NCI-H2196 treated with DMSO at 0.1 percent for 48 hours (cell line): ENCODE measurements at regions not wholly inside any gene's neighbourhood (a gene's known extent, or its start where the extent isn't known, plus 50 kb on each side); places are given as distances from the start of the nearest gene placed in this dataset.
"Not testable (repeated sequence)": the region's sequence is repeated elsewhere in the genome, so short reads cannot be mapped to it uniquely, and the experiment has no call there.

Source experiments
- DNase-seq: peaks from one replicate; lab custom pipeline; 2025; ENCODE audit not compliant: unreplicated experiment; lab: John Stamatoyannopoulos, UW

DNA sequence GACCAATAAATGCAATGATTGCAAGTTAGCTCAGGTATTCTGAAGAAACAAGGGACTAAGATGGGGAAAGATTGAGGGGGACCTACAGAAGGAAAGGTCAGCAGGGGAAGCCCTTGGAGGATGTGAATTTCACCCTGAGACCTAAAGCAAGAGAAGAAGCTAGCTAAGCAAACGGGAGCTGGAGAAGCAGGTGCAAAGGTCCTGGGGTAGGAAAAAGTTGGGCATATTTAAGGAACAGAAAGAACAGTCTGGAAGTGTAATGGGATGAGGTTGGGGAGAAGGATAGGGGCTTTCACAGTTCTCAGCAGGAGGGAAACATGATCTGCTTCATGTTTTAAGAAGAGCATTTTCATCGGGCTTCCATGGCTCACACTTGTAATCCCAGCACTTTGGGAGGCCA, 89.7 kb upstream of the SLC45A1 start:
- no peak for DNase-seq

DNA sequence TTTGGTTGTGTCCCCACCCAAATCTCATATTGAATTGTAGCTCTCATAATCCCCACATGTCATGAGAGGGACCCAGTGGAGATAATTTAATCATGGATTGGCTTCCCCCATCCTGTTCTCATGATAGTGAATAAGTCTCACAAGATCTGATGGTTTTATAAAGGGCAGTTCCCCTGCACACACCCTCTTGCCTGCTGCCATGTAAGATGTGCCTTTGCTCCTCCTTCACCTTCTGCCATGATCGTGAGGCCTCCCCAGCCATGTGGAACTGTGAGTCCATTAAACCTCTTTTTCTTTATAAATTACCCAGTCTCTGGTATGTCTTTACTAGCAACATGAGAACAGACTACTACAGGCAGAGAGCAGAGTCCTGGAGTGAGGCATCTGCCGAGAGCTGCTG, 90.2 kb upstream of the SLC45A1 start:
- DNase-seq = not testable (repeated sequence)

DNA sequence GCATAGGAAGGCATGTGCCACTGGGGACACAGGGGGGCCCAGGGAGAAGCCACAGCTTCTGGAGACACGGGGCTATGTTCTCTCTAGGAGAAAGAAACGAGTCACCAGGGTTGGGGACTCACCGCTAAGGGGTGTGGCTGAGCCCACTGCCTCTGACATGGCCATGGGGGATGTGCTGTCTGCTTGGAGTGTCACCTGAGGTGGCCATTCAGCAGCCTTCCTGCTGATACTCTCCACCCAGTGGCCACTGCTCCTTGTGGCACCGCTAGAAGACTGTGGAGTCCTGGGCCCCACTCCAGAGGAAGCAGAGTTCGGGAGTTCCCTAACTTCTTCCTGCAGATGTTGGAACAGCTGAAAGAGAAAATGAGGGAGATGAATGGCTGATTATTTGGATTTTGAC, 91.2 kb upstream of the SLC45A1 start:
- no peak for DNase-seq

DNA sequence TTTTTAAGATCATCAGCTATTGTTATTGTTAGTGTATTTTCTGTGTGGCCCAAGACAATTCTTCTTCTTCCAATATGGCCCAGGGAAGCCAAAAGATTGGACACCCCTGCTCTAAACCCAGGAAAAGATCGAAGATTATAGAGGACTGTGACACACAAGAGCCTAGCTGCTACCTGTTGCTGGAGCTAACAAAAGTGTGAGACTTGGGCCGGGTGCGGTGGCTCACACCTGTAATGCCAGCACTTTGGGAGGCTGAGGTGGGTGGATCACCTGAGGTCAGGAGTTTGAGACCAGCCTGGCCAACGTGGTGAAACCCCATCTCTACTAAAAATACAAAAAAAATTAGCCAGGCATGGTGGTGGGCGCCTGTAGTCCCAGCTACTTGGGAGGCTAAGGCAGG, 91.9 kb upstream of the SLC45A1 start:
- DNase-seq = not testable (repeated sequence)

DNA sequence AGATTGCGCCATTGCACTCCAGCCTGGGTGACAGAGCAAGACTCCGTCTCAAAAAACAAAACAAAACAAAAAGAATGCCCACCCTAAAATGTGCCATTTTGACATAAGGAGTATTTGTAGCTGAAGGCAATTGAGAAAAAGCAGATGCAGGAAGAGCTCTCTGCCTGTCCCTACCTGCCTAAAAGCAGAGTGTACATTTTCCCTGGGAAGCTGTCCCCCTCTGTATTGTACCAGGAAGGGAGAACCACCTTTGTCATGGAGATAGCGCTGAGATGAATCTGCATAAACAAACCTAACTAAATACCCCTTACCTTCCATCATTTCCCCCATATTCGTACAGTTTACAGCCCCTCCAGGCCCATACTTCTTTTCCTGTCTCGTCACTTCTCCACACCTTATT, 94.4 kb upstream of the SLC45A1 start:
- DNase-seq = no peak

DNA sequence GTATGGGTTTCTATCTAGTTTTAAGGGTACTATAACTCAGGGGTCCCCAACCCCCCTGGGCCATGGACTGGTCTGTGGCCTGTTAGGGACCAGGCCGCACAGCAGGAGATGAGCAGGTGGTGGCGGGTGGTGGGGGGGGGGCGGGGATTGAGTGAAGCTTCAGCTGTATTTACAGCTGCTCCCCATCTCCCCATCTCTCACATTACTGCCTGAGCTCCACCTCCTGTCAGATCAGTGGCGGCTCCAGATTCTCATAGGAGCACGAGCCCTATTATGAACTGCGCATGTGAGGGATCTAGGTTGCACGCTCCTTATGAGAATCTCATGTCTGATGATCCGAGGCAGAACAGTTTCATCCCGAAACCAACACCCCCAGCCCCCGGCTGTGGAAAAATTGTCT, 95.1 kb upstream of the SLC45A1 start:
- DNase-seq = no peak

DNA sequence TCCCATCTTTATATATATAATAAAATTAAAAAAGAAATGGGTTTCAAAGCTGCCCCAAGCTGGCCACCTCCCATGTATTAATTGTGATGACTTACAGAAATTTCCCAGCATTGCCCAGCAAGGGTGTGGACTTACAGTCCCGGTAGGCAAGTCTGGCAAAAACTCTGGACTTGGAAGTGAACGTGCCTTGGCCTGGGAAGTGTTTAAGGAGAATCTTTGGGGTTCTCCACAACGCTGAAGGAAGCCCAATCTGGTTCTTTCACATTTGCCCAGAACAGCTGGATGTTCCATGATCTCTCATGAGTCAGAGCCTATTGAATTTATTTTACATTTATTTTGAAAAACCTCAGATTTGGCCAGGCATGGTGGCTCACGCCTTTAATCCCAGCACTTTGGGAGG, 98.4 kb upstream of the SLC45A1 start:
- DNase-seq = no peak

DNA sequence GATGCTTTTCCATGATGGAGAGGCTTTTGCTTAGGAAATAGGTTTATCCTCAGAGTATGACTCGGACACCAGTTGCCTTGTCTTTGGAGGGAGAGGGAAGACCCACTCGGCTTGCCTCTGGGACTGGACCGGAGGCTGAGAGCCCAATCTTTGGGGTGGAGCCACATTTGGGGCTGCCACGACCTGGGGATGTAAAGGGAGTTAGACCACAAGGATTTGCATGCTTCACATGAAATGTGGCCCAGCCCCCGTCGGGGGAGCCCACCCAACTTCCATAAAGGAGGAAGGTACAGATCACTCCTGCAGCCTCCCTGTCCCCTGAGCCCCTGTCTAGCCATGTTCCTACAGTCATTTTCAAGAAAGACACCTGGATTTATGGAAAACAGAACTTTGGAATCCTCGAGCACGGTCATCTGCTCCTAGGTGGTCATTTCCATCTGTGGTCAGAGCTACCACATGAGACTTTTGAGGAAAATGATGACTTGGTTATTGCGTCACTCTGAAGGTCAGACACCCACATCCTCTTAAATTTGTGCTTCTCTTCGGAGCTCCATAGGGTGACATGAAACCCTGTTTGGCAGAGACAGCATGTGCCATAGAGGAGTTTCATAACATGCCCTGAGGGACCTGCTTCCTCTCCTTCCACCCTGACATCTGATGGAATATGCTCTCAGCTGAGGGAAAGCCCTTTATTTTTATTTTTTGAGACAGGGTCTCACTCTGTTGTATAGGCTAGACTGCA, 99.4 kb upstream of the SLC45A1 start:
- DNase-seq = no peak

DNA sequence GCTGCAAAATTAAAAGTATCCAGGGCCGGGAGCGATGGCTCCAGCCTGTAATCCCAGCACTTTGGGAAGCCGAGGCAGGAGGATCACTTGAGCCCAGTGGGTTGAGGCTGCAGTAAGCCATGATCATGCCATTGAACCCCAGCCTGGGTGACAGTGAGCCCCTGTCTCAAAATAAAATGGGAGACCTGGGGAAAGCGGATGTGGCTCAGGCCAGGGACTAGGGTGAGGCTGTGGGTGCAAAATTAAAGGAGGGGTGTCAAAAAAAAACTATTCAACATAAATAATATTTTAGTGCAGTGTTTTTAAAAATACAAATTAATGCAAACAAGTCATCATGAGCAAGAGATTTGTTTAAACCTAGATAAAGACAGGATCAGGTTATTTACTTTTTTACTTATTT, 100.1 kb upstream of the SLC45A1 start:
- DNase-seq = no peak

DNA sequence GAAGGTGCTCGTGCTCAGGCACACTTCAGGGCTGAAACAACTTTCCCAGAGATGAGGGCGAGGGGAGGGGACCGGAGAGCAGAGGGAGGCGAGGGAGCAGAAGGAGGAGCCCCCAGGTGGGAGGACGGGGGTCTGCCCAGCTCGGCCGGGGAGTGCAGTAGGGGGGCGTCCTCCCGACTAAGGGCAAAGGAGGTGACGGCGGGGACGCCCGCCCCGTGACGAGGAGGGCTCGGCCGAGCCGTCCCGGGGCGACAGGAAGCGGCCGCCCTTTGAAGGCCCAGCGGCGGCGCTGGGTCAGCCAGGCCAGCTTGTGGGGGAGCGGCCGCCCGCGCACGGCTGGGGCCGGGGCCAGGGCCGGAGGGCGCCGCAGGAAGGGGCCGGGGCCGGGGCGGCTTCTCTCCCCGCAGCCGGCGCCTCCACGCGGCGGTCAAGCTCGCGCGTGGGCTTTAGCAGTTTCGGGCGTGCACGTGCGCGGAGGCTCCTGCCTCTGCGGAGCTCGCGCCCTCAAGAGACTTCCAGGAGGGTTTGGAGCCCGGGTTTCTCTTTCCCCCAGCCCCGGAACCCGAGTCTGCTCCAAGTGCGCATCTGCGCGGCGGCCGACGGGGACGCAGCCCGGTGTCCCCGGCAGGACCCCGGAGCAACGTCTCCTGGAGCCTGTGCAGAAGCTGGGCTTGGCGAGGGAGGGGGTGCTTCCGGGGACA, 100.8 kb upstream of the SLC45A1 start:
- DNase-seq = no peak

DNA sequence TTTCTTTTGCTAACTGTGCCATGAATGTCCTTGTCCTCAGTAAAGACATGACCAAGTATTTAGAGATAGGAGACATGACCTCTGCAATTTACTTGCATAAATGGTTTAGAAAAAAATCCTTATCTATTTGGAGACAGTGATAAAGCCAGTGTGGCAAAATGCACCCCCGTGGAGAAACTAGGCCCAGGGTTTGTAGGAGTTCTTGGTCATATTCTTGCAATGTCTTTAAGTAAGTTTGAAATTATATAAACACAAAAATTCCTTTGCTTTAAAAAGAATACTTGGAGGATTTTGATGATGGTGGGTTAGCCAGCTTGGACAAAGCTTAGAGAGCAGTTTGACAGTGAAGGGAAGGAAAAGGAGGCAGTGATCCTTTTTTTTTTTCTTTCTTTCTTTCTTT, 101.9 kb upstream of the SLC45A1 start:
- DNase-seq = no peak

DNA sequence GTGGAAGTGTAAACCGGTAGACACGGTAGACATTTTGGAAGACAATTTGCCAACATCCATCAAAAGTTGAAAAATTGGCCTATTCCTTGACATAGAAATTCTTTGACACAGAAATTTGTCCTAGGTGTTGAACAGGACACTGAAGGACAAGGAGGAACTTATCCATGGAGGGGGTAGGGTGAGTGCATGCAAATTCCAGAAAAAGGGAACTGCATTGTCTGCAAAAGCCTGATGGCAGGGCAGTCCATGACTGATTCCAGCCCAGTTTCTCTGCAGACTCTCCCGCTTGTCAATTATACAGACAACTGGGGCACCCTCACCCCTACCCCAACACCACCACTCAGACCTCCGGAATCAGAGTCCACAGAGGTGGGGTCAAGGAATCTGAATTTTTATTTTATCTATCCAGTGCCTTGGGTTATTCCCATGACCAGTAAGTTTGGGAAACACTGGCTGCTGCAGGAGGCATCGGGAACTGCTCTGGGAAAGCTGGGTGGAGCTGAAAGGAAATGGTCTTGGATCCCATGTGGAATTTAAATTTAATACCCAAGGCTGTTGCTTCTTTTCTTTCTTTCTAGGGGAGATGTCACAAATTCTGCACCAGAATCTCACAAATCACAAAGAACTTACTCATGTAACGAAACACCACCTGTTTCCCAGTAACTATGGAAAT, 103.3 kb upstream of the SLC45A1 start:
- DNase-seq = no peak

DNA sequence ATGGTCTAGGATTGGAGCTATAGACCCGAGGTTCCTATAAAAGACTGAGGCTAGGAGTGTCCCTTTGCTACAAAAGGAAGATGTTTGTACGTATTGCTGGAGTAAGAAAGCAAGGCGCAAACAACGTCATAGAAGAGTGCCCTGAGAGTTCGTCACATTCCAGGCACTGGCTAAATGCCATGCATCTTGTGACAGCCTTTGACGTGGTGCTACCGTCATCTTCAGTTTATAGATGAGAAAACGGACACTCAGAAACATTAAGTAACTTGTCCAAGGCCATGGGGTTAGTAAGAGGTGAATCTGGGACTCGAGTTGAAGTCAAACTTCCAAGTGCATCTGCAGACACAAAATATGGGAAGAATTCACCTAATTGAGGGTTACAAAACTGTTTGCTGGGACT, 104.2 kb upstream of the SLC45A1 start:
- DNase-seq = no peak

DNA sequence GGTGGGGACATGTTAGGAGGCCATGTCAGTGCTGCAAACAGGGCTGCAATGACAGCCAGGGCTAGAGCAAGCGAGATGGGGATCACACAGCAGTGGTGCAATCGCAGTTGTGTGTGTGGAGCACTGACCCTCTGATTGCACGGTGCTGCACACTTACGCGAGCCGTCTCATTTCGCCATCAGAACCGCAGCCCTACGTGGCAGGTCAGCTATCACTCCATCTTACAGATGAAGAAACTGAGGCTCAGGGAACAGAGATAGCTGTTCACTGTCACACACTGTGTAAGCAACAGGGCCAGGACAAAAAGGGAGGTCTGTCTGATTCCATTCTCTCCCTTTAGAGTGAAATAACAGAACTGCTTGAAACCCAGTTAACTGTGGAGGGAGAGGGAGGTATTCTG, 104.8 kb upstream of the SLC45A1 start:
- no peak for DNase-seq

DNA sequence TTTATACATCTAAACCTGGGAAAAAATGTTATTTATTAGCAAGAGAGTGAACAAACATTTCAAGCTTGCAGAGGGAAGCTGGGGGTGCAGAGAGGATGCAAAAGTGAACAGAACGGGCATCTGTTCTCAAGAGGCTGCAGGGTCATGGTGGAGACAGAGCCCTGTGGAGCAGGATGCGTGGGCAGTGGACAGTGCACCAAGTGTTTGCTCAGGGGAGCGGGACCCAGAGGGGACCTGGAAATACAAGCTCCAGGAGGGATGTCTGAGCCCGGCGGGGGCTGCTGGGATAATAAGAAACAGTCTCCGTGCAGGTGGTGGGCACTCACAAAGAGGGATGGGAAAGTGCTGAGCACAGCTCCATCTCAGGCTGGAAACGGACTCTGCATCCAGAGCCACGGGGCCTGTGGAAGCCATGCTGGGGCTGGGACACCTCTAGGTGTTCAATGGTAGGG, 105.3 kb upstream of the SLC45A1 start:
- no peak for DNase-seq

DNA sequence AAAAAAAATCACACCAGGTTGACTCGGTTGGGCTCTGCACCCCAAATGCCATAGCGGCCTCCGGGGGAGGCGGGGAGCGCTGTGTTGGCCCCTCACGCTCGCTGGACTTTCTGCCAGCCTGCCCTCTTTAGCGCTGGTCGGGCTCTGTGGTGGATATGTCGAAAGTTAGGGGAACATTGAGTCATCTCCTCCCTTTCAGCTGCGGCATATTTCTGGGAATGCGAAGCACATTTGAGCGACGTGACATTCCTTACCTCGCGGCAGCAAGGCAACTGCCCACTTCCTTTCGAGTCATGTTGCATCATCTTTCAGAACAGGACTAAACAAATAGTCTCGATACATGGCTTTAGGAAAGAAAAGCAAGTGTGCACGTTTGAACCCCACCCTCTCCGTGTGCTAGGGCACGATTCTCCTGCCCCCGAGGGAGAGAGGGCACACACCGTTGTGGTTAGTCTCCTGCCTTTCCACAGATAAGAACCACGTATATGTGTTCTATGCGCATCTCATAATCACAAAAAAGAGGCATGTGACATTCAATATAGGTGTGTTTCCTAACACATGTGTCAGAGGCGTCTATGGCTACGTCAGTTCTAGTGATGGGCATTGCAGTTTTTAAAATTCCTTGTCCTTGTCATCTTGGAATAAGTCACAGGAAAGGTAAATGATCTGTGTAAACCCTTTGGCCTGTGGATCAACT, 105.9 kb upstream of the SLC45A1 start:
- no peak for DNase-seq

DNA sequence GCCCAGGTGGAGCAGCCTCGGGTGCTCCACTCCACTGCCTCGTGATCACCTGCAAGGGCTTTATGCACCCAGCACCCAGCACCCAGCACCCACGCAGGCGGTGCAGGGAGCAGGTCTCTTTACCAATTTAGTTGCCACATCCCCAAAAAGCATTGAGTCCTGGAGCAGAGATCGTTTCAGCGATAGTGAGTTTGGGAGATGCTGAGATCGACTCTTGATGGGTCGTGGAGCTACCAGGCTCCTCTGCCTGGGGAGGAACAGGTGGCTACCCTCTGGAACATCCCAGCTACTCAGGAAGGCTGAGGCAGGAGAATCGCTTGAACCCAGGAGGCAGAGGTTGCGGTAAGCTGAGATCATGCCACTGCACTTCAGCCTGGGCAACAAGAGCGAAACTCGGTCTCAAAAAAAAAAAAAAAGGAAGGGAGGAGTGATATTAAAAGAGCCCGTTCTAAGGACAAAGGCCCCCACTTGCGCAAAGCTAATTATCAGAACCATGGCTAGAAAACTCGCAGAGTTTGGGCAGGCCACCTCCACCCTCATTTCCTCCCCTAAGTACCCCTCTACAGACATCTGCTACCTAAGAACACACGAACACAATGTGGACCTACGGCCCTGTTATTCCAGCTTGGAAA, 106.5 kb upstream of the SLC45A1 start:
- no peak for DNase-seq

DNA sequence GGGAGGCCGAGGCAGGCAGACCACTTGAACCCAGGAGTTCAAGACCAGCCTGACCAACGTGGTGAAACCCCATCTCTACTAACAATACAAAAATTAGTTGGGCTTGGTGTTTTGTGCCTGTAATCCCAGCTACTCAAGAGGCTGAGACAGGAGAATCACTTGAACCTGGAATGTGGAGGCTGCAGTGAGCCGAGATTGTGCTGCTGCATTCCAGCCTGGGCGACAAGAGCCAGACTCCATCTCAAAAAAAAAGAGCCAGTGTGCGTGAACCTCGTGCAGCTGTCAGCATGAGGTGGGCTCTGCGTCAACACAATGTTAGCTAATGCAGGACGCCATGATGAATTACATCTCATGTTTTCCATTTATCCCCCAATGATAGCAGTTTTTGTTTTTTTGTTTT, 110.7 kb upstream of the SLC45A1 start:
- DNase-seq = no peak

DNA sequence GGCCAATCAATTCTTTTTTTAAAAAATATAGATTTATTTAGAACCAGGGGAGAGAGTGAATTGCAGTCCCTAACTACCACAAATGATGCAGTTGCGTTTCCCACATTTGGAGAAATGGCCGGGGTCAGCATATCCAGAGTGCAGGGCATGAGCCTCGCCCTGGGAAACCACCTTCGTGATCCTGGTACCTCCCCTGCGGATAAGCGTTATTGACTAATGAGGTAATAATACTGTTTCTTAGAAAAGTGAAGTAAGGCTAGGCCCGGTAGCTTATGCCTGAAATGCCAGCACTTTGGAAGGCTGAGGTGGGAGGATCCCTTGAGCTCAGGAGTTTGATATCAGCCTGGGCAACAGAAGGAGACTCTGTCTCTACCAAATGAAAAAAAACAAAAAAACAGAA, 111.5 kb upstream of the SLC45A1 start:
- no peak for DNase-seq

DNA sequence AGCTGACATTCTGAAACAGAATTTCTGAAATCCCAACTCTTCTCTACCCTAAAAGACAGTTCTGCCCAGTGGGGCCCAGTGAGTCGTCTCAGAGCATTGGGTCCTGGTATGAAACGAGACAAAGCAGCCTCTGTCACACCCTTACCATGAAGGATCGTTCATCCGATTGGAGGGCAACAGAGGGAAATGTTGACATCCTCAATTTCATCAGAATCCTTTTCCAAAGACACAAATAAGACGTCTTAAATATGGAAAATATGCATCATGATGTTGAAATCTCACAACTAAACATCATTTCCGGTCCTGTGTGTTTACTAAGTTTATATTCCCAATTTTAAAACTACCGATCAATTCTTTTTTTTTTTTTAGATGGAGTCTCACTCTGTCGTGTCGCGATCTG, 112.1 kb upstream of the SLC45A1 start:
- no peak for DNase-seq

DNA sequence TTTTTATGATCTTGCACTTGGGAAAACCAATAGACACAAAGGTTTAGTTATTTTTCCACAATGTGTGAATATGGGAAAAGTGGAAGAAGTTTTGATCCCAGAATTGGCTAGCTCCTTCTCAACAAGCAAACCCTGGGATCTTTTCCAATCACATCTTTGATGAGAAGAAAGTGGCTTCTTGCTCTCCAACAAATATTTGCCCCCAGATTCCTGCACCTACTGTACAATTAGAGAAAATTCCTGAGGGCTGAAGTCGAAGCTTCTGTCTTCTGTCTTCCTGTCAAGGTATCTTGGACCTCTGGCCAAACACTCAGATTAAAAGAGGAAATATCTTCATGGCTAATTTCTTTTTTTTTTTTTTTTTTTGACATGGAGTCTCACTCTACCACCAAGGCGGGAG, 113.1 kb upstream of the SLC45A1 start:
- no peak for DNase-seq
